HG02678 (cell line): ENCODE measurements at regions not wholly inside any gene's neighbourhood (a gene's known extent, or its start where the extent isn't known, plus 50 kb on each side); places are given as distances from the start of the nearest gene placed in this dataset.
"Not testable (repeated sequence)": the region's sequence is repeated elsewhere in the genome, so short reads cannot be mapped to it uniquely, and the experiment has no call there.

ENCODE experiments used
- ATAC-seq: cut with Tn5 transposase; IDR thresholded peaks from one replicate; pipeline ENCODE4 v1.9.1; 2021; ENCODE audit warnings: mild to moderate bottlenecking, moderate library complexity; ENCODE audit not compliant: unreplicated experiment

- ATAC-seq, result no peak
Measured at GRCh38 chr6:169985121-169986015, 233.9 kb downstream of the ERMARD start.

- ATAC-seq, result no peak
Measured at GRCh38 chr6:169984181-169985120, 233.0 kb downstream of the ERMARD start.

GRCh38 chr6:169983651-169984050 lies 232.2 kb downstream of the ERMARD start:
- ATAC-seq, result no peak

GRCh38 chr6:169982461-169983386 lies 231.3 kb downstream of the ERMARD start:
- ATAC-seq, result no peak

- ATAC-seq, result no peak
Measured at GRCh38 chr6:169981969-169982368, 230.5 kb downstream of the ERMARD start.

- no peak for ATAC-seq
Measured at GRCh38 chr6:169981568-169981967, 230.1 kb downstream of the ERMARD start.

GRCh38 chr6:169980826-169981450 lies 229.5 kb downstream of the ERMARD start:
- no peak for ATAC-seq

GRCh38 chr6:169979873-169980432 lies 228.5 kb downstream of the ERMARD start:
- ATAC-seq, result no peak

- ATAC-seq, result no peak
Measured at GRCh38 chr6:169978615-169979161, 227.3 kb downstream of the ERMARD start.

- ATAC-seq, result no peak
Measured at GRCh38 chr6:169977434-169978265, 226.2 kb downstream of the ERMARD start.

- no peak for ATAC-seq
Measured at GRCh38 chr6:169976301-169977081, 225.1 kb downstream of the ERMARD start.

- ATAC-seq, result no peak
Measured at GRCh38 chr6:169975701-169976100, 224.3 kb downstream of the ERMARD start.

- no peak for ATAC-seq
Measured at GRCh38 chr6:169975286-169975685, 223.9 kb downstream of the ERMARD start.

- no peak for ATAC-seq
Measured at GRCh38 chr6:169974663-169975062, 223.2 kb downstream of the ERMARD start.

GRCh38 chr6:169973588-169974467 lies 222.4 kb downstream of the ERMARD start:
- not testable (repeated sequence) for ATAC-seq

GRCh38 chr6:169972736-169973135 lies 221.3 kb downstream of the ERMARD start:
- no peak for ATAC-seq
